ENCODE measurements at regions not wholly inside any gene's neighbourhood (a gene's known extent, or its start where the extent isn't known, plus 50 kb on each side); places are given as distances from the start of the nearest gene placed in this dataset.

DNA sequence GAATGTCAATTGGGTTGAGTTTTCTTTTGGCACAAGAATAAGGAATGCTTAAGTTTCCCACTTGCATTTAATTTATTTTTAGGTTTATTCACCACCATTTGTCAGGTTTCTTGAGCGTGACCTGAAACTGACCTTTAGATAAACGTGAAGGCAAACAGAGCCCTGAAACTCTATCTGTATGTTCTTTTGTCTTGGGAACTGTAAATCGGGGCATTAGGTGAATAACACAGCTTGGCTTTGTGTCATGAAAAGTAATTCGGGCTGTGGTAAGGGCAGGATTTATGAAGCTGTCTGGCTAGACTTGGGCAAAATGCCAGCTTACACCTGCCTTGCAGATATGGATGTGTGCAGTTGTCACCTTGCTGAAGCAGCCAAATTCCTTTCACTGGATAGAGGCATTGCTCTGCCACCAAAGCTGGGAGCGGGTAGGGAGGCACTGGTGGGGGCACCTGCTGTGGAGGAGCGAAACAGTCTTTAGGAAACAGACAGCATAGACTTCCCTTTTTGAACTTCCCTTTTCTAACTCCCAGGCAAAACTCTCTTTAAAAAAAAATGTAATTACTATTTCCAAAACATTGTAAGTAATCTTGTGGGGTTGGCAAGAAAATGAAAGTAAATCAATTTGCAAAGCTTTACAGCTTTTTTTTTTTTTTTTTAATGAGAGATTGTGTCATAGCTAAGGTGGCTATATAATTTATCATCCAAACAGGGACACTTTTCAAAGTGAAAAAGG lies 545.2 kb downstream of the CSNK1G3 start:
- H3K79me2 ChIP-seq (ENCODE audit: control insufficient read depth in 1 of 2, insufficient read depth in 2 of 2, low read length in 2 of 2) = no peaks in the 10 kb centered on the region
- no peak overlapping the region for H3K23ac ChIP-seq (ENCODE audit: insufficient read length)
- no peak overlapping the region for H3K14ac ChIP-seq (ENCODE audit: insufficient read length)
- 0 out of 7 replicates have a peak, but pooled peaks cover 0 to 2% (median 0%) of the 10 kb centered on the region in 4 experiments for H3K27me3 ChIP-seq (replicated peaks in 1 of 4; ENCODE audit: control insufficient read depth in 3 of 4, extremely low read depth in 1 of 4, insufficient read depth in 3 of 4, low read length in 3 of 4)
- H3K27ac ChIP-seq (ENCODE audit: low read depth, low read length) = no peak overlapping the region
- no peaks in the 10 kb centered on the region for H4K20me1 ChIP-seq (replicated peaks in 1 of 2; ENCODE audit: control insufficient read depth in 1 of 2, insufficient read depth in 2 of 2, low read length in 2 of 2)
- no peaks in the 10 kb centered on the region for H3K23me2 ChIP-seq (ENCODE audit: low read depth, low read length)
- no peak overlapping the region for H2BK15ac ChIP-seq (ENCODE audit: low read length)
- H2BK20ac ChIP-seq (ENCODE audit: low read length) = no peak overlapping the region
- H3K9ac ChIP-seq (replicated peaks in 1 of 4; ENCODE audit: extremely low read depth in 1 of 4, low read depth in 3 of 4, low read length in 3 of 4) = no peak overlapping the region
- ChIA-PET CTCF (ENCODE audit: partially characterized antibody) (interaction anchor here (0.6 kb wide), 1 partner anchor 233 kb away, joined by 3 read pairs; no protein-coding TSS in a partner anchor), POLR2A (ENCODE audit: partially characterized antibody) (no interaction called here)
- no peaks in the 10 kb centered on the region for H3K79me1 ChIP-seq (ENCODE audit: low read depth, low read length)
- H3K4me2 ChIP-seq (ENCODE audit: insufficient read depth in 1 of 2, low read depth in 2 of 2, low read length in 2 of 2) = no peak overlapping the region
- no peaks in the 10 kb centered on the region for H3K36me3 ChIP-seq (ENCODE audit: control insufficient read depth in 2 of 4, insufficient read depth in 4 of 4, low read length in 3 of 4)
- no peak overlapping the region for H3K4ac ChIP-seq (replicated peaks; ENCODE audit: insufficient read length, low read depth, low read length)
- H4K5ac ChIP-seq (ENCODE audit: insufficient read length, low read depth, low read length) = no peak overlapping the region
- H3K18ac ChIP-seq (ENCODE audit: extremely low read depth, low read length) = no peak overlapping the region
- DNase-seq (ENCODE audit: low read depth in 1 of 2, low spot score in 2 of 2) (no peak), FAIRE-seq (no peak)
- no peaks in the 10 kb centered on the region for H3K9me3 ChIP-seq (ENCODE audit: insufficient read depth in 2 of 2, low read depth in 1 of 2, low read length in 1 of 2)
- no peak overlapping the region for H2BK12ac ChIP-seq (ENCODE audit: low read depth, low read length)
- H4K91ac ChIP-seq (replicated peaks; ENCODE audit: insufficient read length, low read length) = no peak overlapping the region
- no peak overlapping the region for H4K8ac ChIP-seq (ENCODE audit: extremely low read depth, insufficient read depth, low read length)
- no peak overlapping the region for H2BK5ac ChIP-seq (ENCODE audit: low read depth, low read length)
- H3K4me3 ChIP-seq (ENCODE audit: extremely low read depth in 1 of 4, insufficient read depth in 2 of 4, low read depth in 3 of 4, low read length in 4 of 4) = no peak overlapping the region
- no peak overlapping the region for H2AFZ ChIP-seq (ENCODE audit: low read length)
- 93% methylated on average over 6 of the region's 6 CpGs; no CpG with 5 or more reads in 1 of the 2 experiments for WGBS, 2 experiments (ENCODE audit: extremely low coverage in 1 of 2, insufficient coverage in 1 of 2, insufficient read length in 1 of 2, insufficient replicate concordance in 2 of 2, low coverage in 1 of 2, low lambda C conversion rate in 2 of 2, missing lambda C conversion rate in 1 of 2)
- no peak overlapping the region for H3K56ac ChIP-seq (replicated peaks; ENCODE audit: insufficient read length, low read depth, low read length)
- no peaks in the 10 kb centered on the region for H3K4me1 ChIP-seq (replicated peaks in 1 of 4; ENCODE audit: control insufficient read depth in 3 of 4, insufficient read depth in 4 of 4, low read length in 3 of 4)
- no peak overlapping the region for H2BK120ac ChIP-seq (replicated peaks; ENCODE audit: low read depth, low read length)
- H2AK5ac ChIP-seq (ENCODE audit: low read depth, low read length) = no peak overlapping the region; the same call in 1 of the 2 replicates
- TF ChIP-seq MAFK (IDR thresholded peaks at IDR 0.05; ENCODE audit: low read depth, low read length) (no peak), SAP30 (IDR thresholded peaks at IDR 0.05; ENCODE audit: insufficient read depth, insufficient replicate concordance, low read length) (no peak), KDM5A (IDR thresholded peaks at IDR 0.05; ENCODE audit: low read length) (no peak), EGR1 (IDR thresholded peaks at IDR 0.05; ENCODE audit: borderline replicate concordance, low read depth, low read length) (no peak), TAF7 (optimal IDR thresholded peaks at IDR 0.05; ENCODE audit: borderline replicate concordance, low read depth, low read length) (no peak), JUND (IDR thresholded peaks at IDR 0.05; ENCODE audit: low read length) (no peak), SIN3A (conservative IDR thresholded peaks at IDR 0.05 in 1 of 2, IDR thresholded peaks at IDR 0.05 in 1 of 2; ENCODE audit: low read depth in 1 of 2, low read length in 2 of 2) (no peak), SIX5 (IDR thresholded peaks at IDR 0.05; ENCODE audit: low read depth, low read length) (no peak), SUZ12 (IDR thresholded peaks at IDR 0.05; ENCODE audit: low read length) (no peak), CREB1 (IDR thresholded peaks at IDR 0.05) (no peak)

All from H1 (cell line).